ENCODE measurements at regions not wholly inside any gene's neighbourhood (a gene's known extent, or its start where the extent isn't known, plus 50 kb on each side); places are given as distances from the start of the nearest gene placed in this dataset.

- TF ChIP-seq POLR2A (IDR thresholded peaks at IDR 0.05; ENCODE audit: low read depth, low read length) (no peak), POLR2AphosphoS5 (IDR thresholded peaks at IDR 0.05; ENCODE audit: low read depth, low read length) (no peak), SPI1 (IDR thresholded peaks at IDR 0.05; ENCODE audit: low read depth, low read length) (no peak), PAX5 (IDR thresholded peaks at IDR 0.05; ENCODE audit: insufficient read depth, low read length, severe bottlenecking) (no peak), TAF1 (IDR thresholded peaks at IDR 0.05; ENCODE audit: low read depth, low read length) (no peak)
These were observed 412.9 kb upstream of the NFE2L3 start for GRCh38 chr7:25739143-25739542.
